ENCODE measurements at regions not wholly inside any gene's neighbourhood (a gene's known extent, or its start where the extent isn't known, plus 50 kb on each side); places are given as distances from the start of the nearest gene placed in this dataset.
"Not testable (repeated sequence)": the region's sequence is repeated elsewhere in the genome, so short reads cannot be mapped to it uniquely, and the experiment has no call there.

GRCh38 chr13:103634066-103634465 is 567.8 kb upstream of the SLC10A2 start:
- ATAC-seq (no peak), DNase-seq (no peak)
- no peak overlapping the region for H3K4me3 Mint-ChIP-seq
- H3K4me1 Mint-ChIP-seq: no peaks in the 10 kb centered on the region
- no peaks in the 10 kb centered on the region for H3K27me3 Mint-ChIP-seq
- H3K27ac Mint-ChIP-seq: no peak overlapping the region
- peaks cover 0 to 11% of the 10 kb centered on the region in 2 donors for H3K9me3 Mint-ChIP-seq

GRCh38 chr13:103625194-103625593 is 559.0 kb upstream of the SLC10A2 start:
- Mint-ChIP-seq H3K27ac (no peak overlapping the region), H3K4me1 (no peaks in the 10 kb centered on the region), H3K9me3 (peaks cover 0 to 6% of the 10 kb centered on the region in 2 donors), H3K27me3 (no peaks in the 10 kb centered on the region), H3K4me3 (no peak overlapping the region)
- no peak for ATAC-seq
- no peak for DNase-seq

GRCh38 chr13:103618151-103618550 is 551.9 kb upstream of the SLC10A2 start:
- ATAC-seq (no peak), DNase-seq (no peak)
- no peaks in the 10 kb centered on the region for H3K27me3 Mint-ChIP-seq
- H3K4me3 Mint-ChIP-seq: no peak overlapping the region
- H3K9me3 Mint-ChIP-seq: peaks cover 6 to 11% of the 10 kb centered on the region in 2 donors
- H3K27ac Mint-ChIP-seq: peak overlapping the region in 1 of 2 donors; percentile 34
- no peaks in the 10 kb centered on the region for H3K4me1 Mint-ChIP-seq

- no peak overlapping the region for H3K4me3 Mint-ChIP-seq
- no peaks in the 10 kb centered on the region for H3K4me1 Mint-ChIP-seq
- ATAC-seq: no peak
These were observed 549.6 kb upstream of the SLC10A2 start for GRCh38 chr13:103615771-103616170.

GRCh38 chr13:103614761-103615160 is 548.5 kb upstream of the SLC10A2 start:
- Mint-ChIP-seq H3K9me3 (peaks cover 6 to 10% of the 10 kb centered on the region in 2 donors), H3K27me3 (no peaks in the 10 kb centered on the region), H3K4me1 (no peaks in the 10 kb centered on the region), H3K4me3 (no peak overlapping the region), H3K27ac (no peak overlapping the region)
- DNase-seq (no peak), ATAC-seq (no peak)

More at GRCh38 chr13:103615771-103616170, 549.6 kb upstream of the SLC10A2 start:
- no peak for DNase-seq
- Mint-ChIP-seq H3K27ac (no peak overlapping the region), H3K27me3 (no peaks in the 10 kb centered on the region), H3K9me3 (peaks cover 4 to 6% of the 10 kb centered on the region in 2 donors)

- no peaks in the 10 kb centered on the region for H3K4me1 Mint-ChIP-seq
- H3K9me3 Mint-ChIP-seq: peaks cover 6 to 8% of the 10 kb centered on the region in 2 donors
- H3K4me3 Mint-ChIP-seq: no peak overlapping the region
- no peak for DNase-seq
- H3K27me3 Mint-ChIP-seq: no peaks in the 10 kb centered on the region
- no peak for ATAC-seq
- no peak overlapping the region for H3K27ac Mint-ChIP-seq
These were observed 541.8 kb upstream of the SLC10A2 start for GRCh38 chr13:103607995-103608394.

GRCh38 chr13:103605546-103606326 is 539.5 kb upstream of the SLC10A2 start:
- Mint-ChIP-seq H3K4me3 (no peak overlapping the region), H3K4me1 (no peaks in the 10 kb centered on the region), H3K27ac (no peak overlapping the region), H3K9me3 (peaks cover 6 to 15% of the 10 kb centered on the region in 2 donors), H3K27me3 (no peaks in the 10 kb centered on the region)
- DNase-seq (no peak), ATAC-seq (no peak)

GRCh38 chr13:103599870-103600269 is 533.7 kb upstream of the SLC10A2 start:
- H3K27ac Mint-ChIP-seq, H3K27me3 Mint-ChIP-seq, H3K4me1 Mint-ChIP-seq, ATAC-seq, H3K4me3 Mint-ChIP-seq, DNase-seq: not testable (repeated sequence)
- peaks cover 0 to 15% of the 10 kb centered on the region in 2 donors for H3K9me3 Mint-ChIP-seq

- Mint-ChIP-seq H3K4me1 (no peaks in the 10 kb centered on the region), H3K4me3 (no peak overlapping the region), H3K27me3 (no peaks in the 10 kb centered on the region), H3K9me3 (peaks cover 0 to 13% of the 10 kb centered on the region in 2 donors), H3K27ac (no peak overlapping the region)
- DNase-seq (no peak), ATAC-seq (no peak)
These were observed 532.5 kb upstream of the SLC10A2 start for GRCh38 chr13:103598671-103599070.

- H3K4me1 Mint-ChIP-seq: no peaks in the 10 kb centered on the region
- DNase-seq (no peak), ATAC-seq (no peak)
- peaks cover 5 to 6% of the 10 kb centered on the region in 2 donors for H3K9me3 Mint-ChIP-seq
- no peak overlapping the region for H3K4me3 Mint-ChIP-seq
- H3K27me3 Mint-ChIP-seq: no peaks in the 10 kb centered on the region
- no peak overlapping the region for H3K27ac Mint-ChIP-seq
These were observed 507.2 kb upstream of the SLC10A2 start for GRCh38 chr13:103573446-103573845.

GRCh38 chr13:103568314-103568713 is 502.1 kb upstream of the SLC10A2 start:
- Mint-ChIP-seq H3K27ac (no peak overlapping the region), H3K27me3 (no peaks in the 10 kb centered on the region), H3K4me1 (no peaks in the 10 kb centered on the region), H3K9me3 (peaks cover 5 to 10% of the 10 kb centered on the region in 2 donors), H3K4me3 (no peak overlapping the region)
- no peak for DNase-seq
- no peak for ATAC-seq

- DNase-seq: no peak
- H3K27ac Mint-ChIP-seq: no peak overlapping the region
- no peak for ATAC-seq
- H3K4me3 Mint-ChIP-seq: no peak overlapping the region
- H3K27me3 Mint-ChIP-seq: no peaks in the 10 kb centered on the region
- H3K9me3 Mint-ChIP-seq: peaks cover 10 to 15% of the 10 kb centered on the region in 2 donors
- no peaks in the 10 kb centered on the region for H3K4me1 Mint-ChIP-seq
These were observed 491.7 kb upstream of the SLC10A2 start for GRCh38 chr13:103557878-103558277.

- no peaks in the 10 kb centered on the region for H3K4me1 Mint-ChIP-seq
- no peak overlapping the region for H3K4me3 Mint-ChIP-seq
- H3K27me3 Mint-ChIP-seq: no peaks in the 10 kb centered on the region
- DNase-seq (no peak), ATAC-seq (no peak)
- no peak overlapping the region for H3K27ac Mint-ChIP-seq
- H3K9me3 Mint-ChIP-seq: peaks cover 10 to 15% of the 10 kb centered on the region in 2 donors
These were observed 490.5 kb upstream of the SLC10A2 start for GRCh38 chr13:103556681-103557080.

GRCh38 chr13:103547914-103548313 is 481.7 kb upstream of the SLC10A2 start:
- peaks cover 34 to 48% of the 10 kb centered on the region in 2 donors for H3K9me3 Mint-ChIP-seq
- H3K4me1 Mint-ChIP-seq: no peaks in the 10 kb centered on the region
- ATAC-seq: no peak
- no peaks in the 10 kb centered on the region for H3K27me3 Mint-ChIP-seq
- H3K4me3 Mint-ChIP-seq: no peak overlapping the region
- H3K27ac Mint-ChIP-seq: no peak overlapping the region
- DNase-seq: no peak

- no peak overlapping the region for H3K4me3 Mint-ChIP-seq
- ATAC-seq (no peak), DNase-seq (no peak)
- no peaks in the 10 kb centered on the region for H3K27me3 Mint-ChIP-seq
- peaks cover 40 to 54% of the 10 kb centered on the region in 2 donors for H3K9me3 Mint-ChIP-seq
- no peaks in the 10 kb centered on the region for H3K4me1 Mint-ChIP-seq
- no peak overlapping the region for H3K27ac Mint-ChIP-seq
These were observed 480.1 kb upstream of the SLC10A2 start for GRCh38 chr13:103546271-103546670.

GRCh38 chr13:103542648-103543047 is 476.4 kb upstream of the SLC10A2 start:
- DNase-seq (no peak), ATAC-seq (no peak)
- Mint-ChIP-seq H3K4me3 (no peak overlapping the region), H3K27me3 (no peaks in the 10 kb centered on the region), H3K4me1 (no peaks in the 10 kb centered on the region), H3K9me3 (peaks cover 32 to 45% of the 10 kb centered on the region in 2 donors), H3K27ac (no peak overlapping the region)

- Mint-ChIP-seq H3K4me3 (no peak overlapping the region), H3K9me3 (peaks cover 22 to 28% of the 10 kb centered on the region in 2 donors), H3K4me1 (no peaks in the 10 kb centered on the region), H3K27me3 (no peaks in the 10 kb centered on the region), H3K27ac (no peak overlapping the region)
- ATAC-seq (no peak), DNase-seq (no peak)
These were observed 474.2 kb upstream of the SLC10A2 start for GRCh38 chr13:103540382-103540765.

Measured in stimulated activated naive CD8-positive, alpha-beta T cell treated with anti-CD3 and anti-CD28 coated beads, Interleukin-15, amount 100 ng/mL, for 72 hours (primary cell).